Stimulated activated CD4-positive, alpha-beta T cell treated with anti-CD3 and anti-CD28 coated beads, Interleukin-4, amount 100 ng/mL, for 4 hours (primary cell): ENCODE measurements at regions not wholly inside any gene's neighbourhood (a gene's known extent, or its start where the extent isn't known, plus 50 kb on each side); places are given as distances from the start of the nearest gene placed in this dataset.

ENCODE experiments used
- DNase-seq, 2 experiments: peaks; one replicate each; pipeline ENCODE4 v3.0.0-alpha.2; 2020

GRCh38 chr1:229196404-229197264 lies 74.3 kb upstream of the RAB4A start:
- DNase-seq = no peak

DNA sequence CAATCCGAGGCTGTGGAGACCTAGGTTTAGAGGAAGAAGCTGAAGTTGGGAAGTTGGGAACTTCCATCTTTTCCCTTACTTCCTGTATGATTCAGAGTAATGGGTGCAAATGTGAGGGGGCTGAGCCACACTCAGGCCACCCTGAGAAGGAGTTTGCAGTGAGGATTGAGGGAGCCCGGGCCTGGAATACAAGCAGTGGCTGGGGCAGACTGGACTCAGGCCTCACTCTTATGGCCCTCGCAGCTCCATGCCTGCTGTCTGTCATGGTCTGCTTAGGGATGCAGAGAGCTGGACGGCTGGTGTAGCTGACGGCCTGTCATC lies 73.7 kb upstream of the RAB4A start:
- DNase-seq = no peak

- no peak for DNase-seq
These were observed 71.4 kb upstream of the RAB4A start for GRCh38 chr1:229199261-229200243.

GRCh38 chr1:229203030-229203751 lies 67.7 kb upstream of the RAB4A start:
- no peak for DNase-seq

- DNase-seq = no peak
These were observed 66.8 kb upstream of the RAB4A start for GRCh38 chr1:229203991-229204632.

DNA sequence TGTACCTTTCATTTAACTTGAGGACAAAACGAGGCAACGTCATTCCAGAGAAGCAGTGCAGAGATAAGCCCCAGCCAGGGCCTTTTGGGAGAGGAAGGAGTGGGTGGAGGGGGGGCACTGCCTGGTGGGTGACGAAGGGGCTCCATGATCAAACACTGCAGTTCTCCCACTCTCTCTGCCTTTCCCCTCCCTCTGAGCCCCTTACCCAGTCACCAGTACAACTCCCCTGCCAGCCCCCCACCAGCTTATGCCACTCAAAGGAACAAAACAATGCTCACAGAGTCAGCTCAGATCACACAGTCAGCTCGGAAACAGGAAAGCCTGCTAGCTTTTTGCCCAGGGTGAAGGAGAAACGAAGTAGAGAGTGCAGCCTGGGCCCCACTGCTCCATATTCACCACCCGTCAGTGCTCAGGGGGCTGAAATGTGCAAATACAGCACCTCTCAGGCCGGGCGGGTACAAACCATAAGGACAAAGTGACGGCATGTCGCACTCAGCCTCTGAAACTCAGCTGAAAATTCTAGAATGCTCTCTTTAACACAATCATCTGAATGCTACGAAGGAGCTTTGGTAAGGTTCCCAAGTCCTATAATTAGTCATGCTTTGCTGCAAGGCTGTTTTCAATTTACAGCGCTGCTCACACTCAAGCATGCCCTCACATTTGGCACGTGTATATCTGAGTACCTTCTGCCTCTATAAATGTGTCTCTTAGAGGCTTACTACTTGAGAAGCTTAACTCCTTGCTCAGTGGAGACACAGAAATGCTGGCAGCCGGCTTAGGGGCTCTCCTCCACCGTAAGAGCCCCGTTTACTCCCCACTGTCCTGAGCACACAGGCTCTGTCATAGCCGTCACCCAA lies 65.8 kb upstream of the RAB4A start:
- DNase-seq = peak in 1 of 2 experiments; percentile 21

- DNase-seq = no peak
These were observed 65.1 kb upstream of the RAB4A start for GRCh38 chr1:229205854-229206253.

- no peak for DNase-seq
These were observed 63.0 kb upstream of the RAB4A start for GRCh38 chr1:229207916-229208315.

GRCh38 chr1:229208481-229208880 lies 62.4 kb upstream of the RAB4A start:
- no peak for DNase-seq

DNA sequence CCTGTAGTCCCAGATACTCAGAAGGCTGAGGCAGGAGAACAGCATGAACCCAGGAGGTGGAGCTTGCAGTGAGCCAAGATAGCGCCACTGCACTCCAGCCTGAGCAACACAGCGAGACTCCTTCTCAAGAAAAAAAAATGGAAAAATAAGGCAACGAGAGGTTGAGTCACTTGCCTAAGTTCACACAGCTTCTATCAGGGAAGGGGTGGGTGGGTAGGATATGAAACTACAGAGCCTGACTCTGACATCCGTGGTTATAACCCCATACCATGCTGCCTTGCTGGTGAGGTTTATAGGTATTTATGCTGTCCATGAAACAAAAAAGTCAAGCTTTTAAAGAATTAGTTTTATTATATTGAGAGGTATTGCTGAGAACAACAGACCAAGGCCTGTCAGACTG lies 61.5 kb upstream of the RAB4A start:
- no peak for DNase-seq

DNA sequence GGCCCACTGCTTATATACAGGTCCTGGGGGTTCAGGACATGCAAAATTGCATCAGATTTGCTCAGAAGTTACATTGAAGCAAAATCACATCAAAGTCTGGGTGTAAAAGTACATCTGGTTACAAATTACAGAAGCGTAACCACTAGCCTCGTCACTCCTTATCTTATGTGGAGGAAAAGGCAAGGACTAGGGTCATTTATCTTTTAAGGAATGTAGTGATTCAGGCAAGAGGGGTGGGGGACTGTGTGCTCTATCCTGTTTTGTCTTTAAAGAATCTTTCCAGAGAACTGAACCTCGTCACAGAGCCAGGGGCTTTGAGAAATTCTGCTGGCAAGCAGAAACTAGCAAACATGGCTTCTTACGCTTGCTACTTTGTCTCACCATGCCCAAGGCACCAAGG lies 61.1 kb upstream of the RAB4A start:
- no peak for DNase-seq

- no peak for DNase-seq
These were observed 60.1 kb upstream of the RAB4A start for GRCh38 chr1:229210844-229211243.

DNA sequence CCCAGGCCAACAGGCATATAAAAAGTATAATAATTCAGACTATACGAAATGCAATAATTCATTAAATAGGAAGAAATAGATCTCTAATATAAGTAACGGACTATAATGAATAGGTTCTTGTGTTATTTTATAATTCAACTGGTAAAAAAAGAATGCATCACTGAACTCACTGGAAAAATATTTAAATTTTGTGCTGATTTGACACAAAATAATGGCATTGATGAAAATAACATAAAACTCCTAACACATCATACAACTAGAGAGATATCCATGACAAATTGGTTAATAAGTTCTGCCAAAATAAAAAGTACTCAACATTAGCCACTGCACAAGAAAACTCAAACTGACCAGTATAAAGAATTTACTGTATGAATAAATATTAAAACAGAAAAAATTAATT lies 57.1 kb upstream of the RAB4A start:
- DNase-seq = no peak

DNA sequence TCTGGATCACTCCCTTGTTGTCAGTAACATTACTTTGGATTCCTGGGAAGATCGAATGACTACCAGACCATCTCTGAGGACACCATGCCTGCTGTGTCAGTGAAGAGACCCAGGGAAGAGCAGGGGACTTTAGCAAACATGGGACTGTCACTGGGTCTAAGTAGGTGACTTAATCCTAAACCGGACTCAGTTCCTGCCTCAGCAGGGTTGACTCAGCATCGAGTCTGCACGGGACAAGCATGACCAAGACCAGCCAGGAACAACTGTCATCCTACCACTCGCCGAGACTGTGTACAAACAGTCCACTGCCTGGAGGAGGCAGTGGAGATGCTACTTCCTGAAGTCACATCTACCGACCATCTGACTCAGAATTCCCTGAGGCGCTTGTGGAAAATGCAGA lies 53.2 kb upstream of the RAB4A start:
- DNase-seq = no peak

- no peak for DNase-seq
These were observed 52.3 kb upstream of the RAB4A start for GRCh38 chr1:229218612-229219025.

GRCh38 chr1:229220163-229220846 lies 50.6 kb upstream of the RAB4A start:
- DNase-seq = no peak

- DNase-seq = no peak
These were observed 49.5 kb upstream of the RAB4A start for GRCh38 chr1:229221106-229222019.
